NCI-H526 treated with DMSO at 0.1 percent for 48 hours (cell line): ENCODE measurements at regions not wholly inside any gene's neighbourhood (a gene's known extent, or its start where the extent isn't known, plus 50 kb on each side); places are given as distances from the start of the nearest gene placed in this dataset.
"Not testable (repeated sequence)": the region's sequence is repeated elsewhere in the genome, so short reads cannot be mapped to it uniquely, and the experiment has no call there.

ENCODE experiments used
- DNase-seq: peaks from one replicate; lab custom pipeline; 2025; lab: John Stamatoyannopoulos, UW

DNA sequence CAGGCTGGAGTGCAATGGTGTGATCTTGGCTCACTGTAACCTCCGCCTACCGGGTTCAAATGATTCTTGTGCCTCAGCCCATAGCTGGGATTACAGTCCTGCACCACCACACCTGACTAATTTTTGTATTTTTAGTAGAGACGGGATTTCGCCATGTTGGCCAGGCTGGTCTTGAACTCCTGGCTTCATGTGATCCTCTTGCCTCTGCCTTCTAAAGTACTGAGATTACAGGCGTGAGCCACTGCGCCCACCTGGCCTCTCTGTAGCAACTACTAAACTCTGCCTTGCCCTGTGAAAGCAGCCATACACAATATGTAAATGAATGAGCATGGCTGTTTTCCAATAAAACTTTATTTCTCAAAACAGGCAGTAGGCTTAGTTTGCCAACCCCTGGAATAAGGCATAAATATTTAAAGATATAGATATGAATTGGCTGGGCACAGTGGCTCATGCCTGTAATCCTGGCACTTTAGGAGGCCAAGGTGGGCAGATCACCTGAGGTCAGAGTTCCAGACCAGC, 127.9 kb upstream of the ZNF217 start:
- not testable (repeated sequence) for DNase-seq

DNA sequence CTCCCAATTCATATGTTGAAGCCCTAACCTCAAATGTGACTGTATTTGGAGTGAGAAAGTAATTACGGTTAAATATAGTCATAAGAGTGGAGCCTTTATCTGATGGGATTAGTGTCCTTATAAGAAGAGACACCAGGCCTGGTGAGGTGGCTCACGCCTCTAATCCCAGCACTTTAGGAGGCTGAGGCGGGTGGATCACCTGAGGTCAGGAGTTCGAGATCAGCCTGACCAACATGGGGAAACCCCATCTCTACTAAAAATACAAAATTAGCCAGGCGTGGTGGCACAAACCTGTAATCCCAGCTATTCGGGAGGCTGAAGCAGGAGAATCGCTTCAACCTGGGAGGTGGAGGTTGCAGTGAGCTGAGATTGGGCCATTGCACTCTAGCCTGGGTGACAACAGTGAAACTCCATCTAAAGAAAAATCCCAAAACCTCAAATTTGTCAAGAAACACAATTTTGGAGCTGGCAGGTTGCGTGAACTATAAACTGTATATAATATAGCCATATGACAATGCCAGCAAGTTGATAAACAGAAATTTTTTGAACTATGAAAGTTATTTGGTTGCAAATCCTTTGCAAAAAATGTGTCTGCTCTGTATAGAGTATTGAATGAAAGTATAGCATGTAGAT, 125.6 kb upstream of the ZNF217 start:
- not testable (repeated sequence) for DNase-seq

GRCh38 chr20:53718142-53719021, 124.7 kb upstream of the ZNF217 start:
- DNase-seq = no peak

DNA sequence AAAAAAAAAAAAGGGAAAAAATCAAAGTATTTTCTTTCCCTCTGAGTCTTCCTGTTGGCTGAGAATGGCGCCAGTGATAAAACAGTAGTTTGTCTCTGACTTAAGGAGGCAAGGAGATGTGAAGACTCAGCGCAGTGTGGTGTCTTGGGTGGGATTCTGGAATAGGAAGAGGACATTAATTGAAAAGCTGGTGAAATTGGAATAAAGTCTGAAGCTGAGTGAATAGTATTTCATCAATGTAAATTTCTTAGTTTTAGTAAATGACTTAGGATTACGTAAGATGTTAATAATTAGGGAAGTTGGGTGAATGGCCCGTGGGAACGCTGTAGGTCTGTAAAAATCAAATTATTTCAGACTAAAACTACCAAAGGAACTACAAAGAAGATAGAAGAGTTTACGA, 122.8 kb upstream of the ZNF217 start:
- no peak for DNase-seq

GRCh38 chr20:53714524-53714923, 120.9 kb upstream of the ZNF217 start:
- no peak for DNase-seq

GRCh38 chr20:53713328-53714056, 119.9 kb upstream of the ZNF217 start:
- no peak for DNase-seq

DNA sequence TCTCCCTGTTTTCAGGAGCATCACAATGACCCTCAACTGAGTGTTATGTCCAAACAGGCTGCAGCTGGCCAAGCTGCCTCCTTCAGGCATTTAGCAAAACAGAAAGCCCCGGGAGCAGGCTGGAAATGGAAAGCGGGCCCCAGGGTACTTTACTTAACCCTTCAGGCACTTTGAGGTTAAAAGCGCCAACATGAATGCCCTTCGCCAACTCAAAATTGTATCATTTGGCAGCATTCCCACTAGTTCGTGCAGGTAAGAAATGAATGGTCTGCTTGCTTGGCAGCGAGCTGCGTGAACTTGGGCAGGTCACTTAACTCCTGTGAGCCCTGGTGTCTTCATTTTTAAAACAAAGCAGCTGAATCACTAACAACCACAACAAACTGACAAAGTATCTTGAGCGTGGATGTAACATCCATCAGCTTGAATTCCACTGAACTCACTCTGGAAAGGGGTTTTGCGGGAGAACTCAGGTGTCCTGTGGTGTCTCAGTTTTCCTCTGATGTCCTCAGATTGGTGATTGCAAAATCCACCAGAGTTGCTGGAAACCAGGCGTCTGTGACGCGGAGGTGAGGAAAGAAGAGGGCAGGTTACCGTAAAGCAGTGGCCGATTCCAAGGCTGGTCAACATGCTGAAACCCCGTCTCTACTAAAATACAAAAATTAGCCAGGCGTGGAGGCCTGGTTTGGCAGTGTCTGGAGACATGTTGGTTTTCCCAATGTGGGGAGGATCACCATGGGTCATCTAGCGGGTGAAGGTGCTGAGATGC, 118.8 kb upstream of the ZNF217 start:
- no peak for DNase-seq

DNA sequence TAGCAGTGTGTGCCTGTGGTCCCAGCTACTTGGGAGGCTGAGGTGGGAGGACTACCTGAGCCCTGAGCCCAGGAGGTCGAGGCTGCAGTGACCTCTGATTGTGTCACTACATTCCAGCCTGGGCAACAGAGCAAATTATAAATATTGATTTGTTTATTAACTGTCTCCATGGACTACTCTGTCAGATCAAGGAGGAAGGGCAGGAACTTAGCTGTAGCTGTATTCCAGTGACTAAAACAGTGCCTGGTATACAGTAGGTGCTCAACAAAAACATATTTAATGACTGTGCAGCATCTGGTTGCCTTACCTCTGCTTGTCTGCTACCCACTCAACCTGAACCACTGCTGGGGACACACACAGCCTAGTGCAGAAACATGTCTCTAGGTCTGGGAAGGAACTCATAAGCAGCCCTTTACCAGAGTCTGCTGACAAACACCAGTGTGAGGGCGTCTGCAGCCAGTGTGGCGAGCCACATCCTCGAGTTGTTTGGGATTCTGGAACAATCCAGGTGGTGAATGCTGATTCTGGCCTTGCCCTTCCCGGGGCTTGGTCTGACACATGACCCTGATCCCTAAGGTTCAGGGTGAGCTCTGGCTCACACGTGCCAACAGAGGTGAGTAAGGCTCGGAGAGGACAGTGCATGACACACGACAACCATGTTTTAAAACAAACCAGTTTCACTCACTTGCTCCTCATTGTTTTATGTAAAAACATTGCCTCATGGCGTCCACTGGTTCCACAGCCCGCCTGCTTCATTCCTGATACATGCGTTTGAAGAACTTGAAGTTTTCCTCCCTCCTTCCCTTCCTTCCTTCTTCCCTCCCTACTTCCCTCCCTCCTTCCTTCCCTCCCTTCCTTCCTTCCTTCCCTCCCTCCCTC, 117.9 kb upstream of the ZNF217 start:
- DNase-seq = no peak

GRCh38 chr20:53708129-53708968, 114.7 kb upstream of the ZNF217 start:
- DNase-seq = no peak

DNA sequence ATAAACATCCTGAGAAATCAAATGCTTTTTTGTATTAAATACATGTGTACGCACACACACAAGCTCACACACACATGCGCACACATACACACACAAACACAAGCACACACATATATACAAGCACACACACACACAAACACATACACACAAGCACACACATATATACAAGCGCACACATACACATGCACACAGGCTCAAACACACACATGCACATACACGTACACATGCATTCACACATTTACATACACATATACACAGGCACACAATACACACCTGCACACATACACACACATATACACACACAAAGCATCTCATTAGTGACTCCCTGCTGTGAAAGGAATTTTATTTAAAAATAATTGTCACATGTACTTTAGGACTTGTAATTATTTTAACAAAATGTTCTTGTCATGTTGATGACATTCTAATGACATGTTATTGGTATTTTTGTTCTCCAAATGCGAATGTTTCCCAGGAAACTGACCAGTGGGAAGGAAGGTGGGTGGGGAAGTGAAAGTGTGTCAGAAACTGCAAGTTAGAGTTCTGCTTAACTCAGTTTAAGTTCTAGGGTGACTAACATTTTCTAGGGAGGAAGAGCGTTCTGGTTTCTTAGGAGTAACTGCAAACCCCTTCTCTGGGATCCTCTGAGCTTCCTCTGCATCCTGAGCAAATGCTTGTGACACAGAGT, 113.9 kb upstream of the ZNF217 start:
- DNase-seq = no peak

GRCh38 chr20:53706466-53707370, 113.1 kb upstream of the ZNF217 start:
- no peak for DNase-seq

DNA sequence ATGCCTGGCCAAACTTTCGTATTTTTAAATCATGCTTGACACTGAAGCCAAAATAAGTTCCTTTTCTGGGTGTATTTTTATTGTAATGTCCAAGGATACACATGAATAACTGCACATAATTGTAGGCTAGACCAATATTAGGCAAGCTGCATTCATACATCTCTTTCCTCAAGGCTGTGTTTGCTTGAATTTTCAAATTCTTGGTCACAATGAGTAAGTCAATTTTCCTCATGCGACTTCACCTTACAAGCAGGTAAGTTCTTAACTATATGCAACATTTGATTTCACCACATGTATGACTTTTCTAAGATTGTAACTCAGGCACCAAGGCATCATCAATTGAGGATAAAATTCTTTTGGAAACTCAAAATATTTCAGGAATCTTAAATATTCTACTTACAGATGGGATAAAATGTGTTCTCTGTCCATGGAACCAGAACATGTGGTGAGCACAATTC, 112.4 kb upstream of the ZNF217 start:
- no peak for DNase-seq

DNA sequence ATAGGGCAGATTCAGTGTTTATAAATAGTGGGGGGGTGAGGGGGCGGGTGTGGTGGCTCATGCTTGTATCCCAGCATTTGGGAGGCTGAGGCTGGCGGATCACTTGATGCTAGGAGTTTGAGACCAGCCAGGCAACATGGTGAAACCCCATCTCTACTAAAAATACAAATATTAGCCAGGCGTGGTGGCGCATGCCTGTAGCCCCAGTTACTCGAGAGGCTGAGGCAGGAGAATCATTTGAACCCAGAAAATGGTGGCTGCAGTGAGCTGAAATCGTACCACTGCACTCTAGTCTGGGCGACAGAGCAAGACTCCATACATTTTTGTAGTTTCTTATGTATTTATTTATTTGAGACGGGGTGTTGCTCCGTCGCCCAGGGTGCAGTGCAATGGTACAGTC, 109.0 kb upstream of the ZNF217 start:
- DNase-seq = no peak

- no peak for DNase-seq
Observed at GRCh38 chr20:53699906-53700305, 106.3 kb upstream of the ZNF217 start.

GRCh38 chr20:53699085-53699674, 105.5 kb upstream of the ZNF217 start:
- no peak for DNase-seq

GRCh38 chr20:53698371-53698978, 104.8 kb upstream of the ZNF217 start:
- DNase-seq = no peak

GRCh38 chr20:53695797-53696527, 102.3 kb upstream of the ZNF217 start:
- DNase-seq = no peak
